ENCODE measurements at regions not wholly inside any gene's neighbourhood (a gene's known extent, or its start where the extent isn't known, plus 50 kb on each side); places are given as distances from the start of the nearest gene placed in this dataset.

DNA sequence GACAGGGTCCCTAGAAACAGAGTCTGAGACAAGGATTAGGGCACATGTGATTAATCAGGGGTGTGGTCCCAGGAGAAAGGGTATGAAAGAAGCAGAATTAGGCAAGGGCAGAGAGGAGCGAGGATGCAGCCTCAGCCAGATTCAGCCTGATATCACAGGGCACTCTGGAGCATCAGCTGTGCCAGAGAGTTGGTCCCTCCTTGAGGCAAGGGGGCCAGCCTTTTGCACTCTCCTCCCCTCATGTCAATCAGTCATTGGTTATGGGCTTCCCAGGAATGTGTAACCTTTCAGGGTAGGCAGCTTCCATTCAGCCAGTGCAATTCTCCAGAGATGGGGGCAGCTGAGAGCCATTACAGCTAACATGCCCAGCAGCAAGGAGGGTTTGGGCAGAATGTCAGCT, 152.6 kb upstream of the LHX1 start:
- H3K27me3 ChIP-seq (ENCODE audit: control insufficient read depth in 2 of 2, insufficient read depth in 2 of 2, low read length in 2 of 2): no peaks in the 10 kb centered on the region
- intact Hi-C loops (cut with micrococcal nuclease): no loop called here
- peaks cover 7 to 13% (median 8%) of the 10 kb centered on the region in 3 donors for H3K27me3 Mint-ChIP-seq (ENCODE audit: low read depth in 3 of 3)
- H3K4me3 Mint-ChIP-seq: no peak overlapping the region
- peaks cover 0 to 11% (median 5%) of the 10 kb centered on the region in 7 donors for H3K9me3 Mint-ChIP-seq
- H3K4me3 ChIP-seq (replicated peaks in 1 of 3; ENCODE audit: low read depth in 2 of 3, low read length in 3 of 3): no peak overlapping the region
- H3K36me3 Mint-ChIP-seq: no peaks in the 10 kb centered on the region
- no peaks in the 10 kb centered on the region for H3K4me1 ChIP-seq (ENCODE audit: control insufficient read depth in 1 of 2, insufficient read depth in 2 of 2, low read length in 2 of 2)
- H3K9me3 ChIP-seq (replicated peaks in 1 of 2; ENCODE audit: control insufficient read depth in 1 of 2, insufficient read depth in 1 of 2, low read length in 2 of 2): no peaks in the 10 kb centered on the region
- no peak overlapping the region for H3K9ac ChIP-seq (ENCODE audit: insufficient read depth, low read length, poor library complexity, severe bottlenecking)
- H3K4me1 Mint-ChIP-seq: no peaks in the 10 kb centered on the region
- H3K36me3 ChIP-seq (replicated peaks in 1 of 2; ENCODE audit: control insufficient read depth in 1 of 2, insufficient read depth in 2 of 2, low read length in 2 of 2): no peaks in the 10 kb centered on the region
- H3K4me2 ChIP-seq (replicated peaks; ENCODE audit: extremely low read depth, low read length, poor library complexity, severe bottlenecking): no peak overlapping the region
- no peaks in the 10 kb centered on the region for H3K79me2 ChIP-seq (ENCODE audit: insufficient read depth, low read length)
- no peak overlapping the region for H3K27ac ChIP-seq (ENCODE audit: low read depth in 1 of 2, low read length in 2 of 2)
- TF ChIP-seq CTCF (IDR thresholded peaks at IDR 0.05): no peak
- DNase-seq: no peak
- H3K27ac Mint-ChIP-seq: no peak overlapping the region
- WGBS (ENCODE audit: insufficient coverage): 89% methylated on average over 1 of the region's 1 CpG
- no peak overlapping the region for H2AFZ ChIP-seq (ENCODE audit: insufficient read depth, low read depth, low read length, poor library complexity, severe bottlenecking)
- no peaks in the 10 kb centered on the region for H4K20me1 ChIP-seq (ENCODE audit: insufficient read depth, low read length)

DNA sequence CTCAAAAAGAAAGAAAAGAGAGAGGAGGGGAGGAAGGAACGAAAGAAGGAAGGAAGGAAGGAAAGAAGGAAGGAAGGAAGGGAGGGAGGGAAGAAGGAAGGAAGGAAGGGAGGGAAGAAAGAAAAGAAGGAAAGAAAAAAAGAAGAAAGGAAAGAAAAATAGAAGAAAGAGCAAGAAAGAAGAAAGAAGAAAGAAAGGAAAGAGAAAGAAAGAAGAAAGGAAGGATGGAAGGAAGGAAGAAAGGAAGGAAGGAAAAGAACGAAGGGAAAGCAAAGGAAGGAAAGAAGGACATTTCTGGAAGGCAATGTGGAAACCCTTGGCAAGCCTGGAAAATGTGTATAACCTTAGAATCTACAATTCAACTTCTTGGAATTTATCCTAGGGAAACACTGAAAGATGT, 150.4 kb upstream of the LHX1 start:
- Mint-ChIP-seq H3K9me3 (peaks cover 0 to 11% (median 5%) of the 10 kb centered on the region in 7 donors), H3K27ac (no peak overlapping the region), H3K4me1 (no peaks in the 10 kb centered on the region), H3K36me3 (no peaks in the 10 kb centered on the region), H3K4me3 (peak overlapping the region in 1 of 2 donors; percentile 36), H3K27me3 (ENCODE audit: low read depth in 3 of 3) (peaks cover 16 to 18% (median 17%) of the 10 kb centered on the region in 3 donors)
- Histone ChIP-seq H3K4me1 (ENCODE audit: control insufficient read depth in 1 of 2, insufficient read depth in 2 of 2, low read length in 2 of 2) (no peaks in the 10 kb centered on the region), H3K9me3 (replicated peaks in 1 of 2; ENCODE audit: control insufficient read depth in 1 of 2, insufficient read depth in 1 of 2, low read length in 2 of 2) (no peaks in the 10 kb centered on the region), H3K4me2 (replicated peaks; ENCODE audit: extremely low read depth, low read length, poor library complexity, severe bottlenecking) (no peak overlapping the region), H3K27me3 (ENCODE audit: control insufficient read depth in 2 of 2, insufficient read depth in 2 of 2, low read length in 2 of 2) (peaks cover 0 to 2% of the 10 kb centered on the region in 2 donors), H3K27ac (ENCODE audit: low read depth in 1 of 2, low read length in 2 of 2) (no peak overlapping the region), H3K79me2 (ENCODE audit: insufficient read depth, low read length) (no peaks in the 10 kb centered on the region), H3K9ac (ENCODE audit: insufficient read depth, low read length, poor library complexity, severe bottlenecking) (no peak overlapping the region), H4K20me1 (ENCODE audit: insufficient read depth, low read length) (no peaks in the 10 kb centered on the region), H3K36me3 (replicated peaks in 1 of 2; ENCODE audit: control insufficient read depth in 1 of 2, insufficient read depth in 2 of 2, low read length in 2 of 2) (no peaks in the 10 kb centered on the region), H3K4me3 (replicated peaks in 1 of 3; ENCODE audit: low read depth in 2 of 3, low read length in 3 of 3) (no peak overlapping the region), H2AFZ (ENCODE audit: insufficient read depth, low read depth, low read length, poor library complexity, severe bottlenecking) (no peak overlapping the region)
- TF ChIP-seq CTCF (IDR thresholded peaks at IDR 0.05): no peak
- intact Hi-C loops (cut with micrococcal nuclease): no loop called here
- no peak for DNase-seq
- WGBS (ENCODE audit: insufficient coverage): 78% methylated on average over 1 of the region's 2 CpGs
